K562 (cell line): ENCODE measurements at regions not wholly inside any gene's neighbourhood (a gene's known extent, or its start where the extent isn't known, plus 50 kb on each side); places are given as distances from the start of the nearest gene placed in this dataset.
A peak's percentile ranks its signal among the peaks of the same experiment; 100 is the strongest.

Experiments
- ATAC-seq: fragments of 200-7000 bp; cut with Tn5 transposase; 3 replicates; pipeline ENCODE4 v1.9.1; 2020; ENCODE audit warnings: moderate library complexity
- BruUV-seq: library from RNA; stranded (reverse); fragments of 400-500 nt; replicated peaks from 2 replicates; lab custom pipeline; 2021; lab: Mats Ljungman, UMichigan
- CTCF ChIA-PET: fragments of 300-600 bp; formaldehyde crosslinking; extraction: SDS; loops from one replicate; lab custom pipeline; 2021; ENCODE audit warnings: low intra/inter-chr PET ratio; lab: Yijun Ruan, JAX
- POLR2A ChIA-PET: fragments of 300-600, 350-650 bp; sonication (Branson Sonifier 250); formaldehyde crosslinking; extraction: SDS; loops from one replicate; lab custom pipeline; 2021; ENCODE audit warnings: antibody characterized with exemption, inconsistent platforms; lab: Yijun Ruan, JAX
- DNase-seq, 4 experiments: peaks; one replicate each; pipeline versions ENCODE4 v3.0.0 to v3.0.0-alpha.2; 2011 to 2018; ENCODE audit warnings: low spot score in 3 of 4, mixed read lengths in 3 of 4; ENCODE audit errors: extremely low read depth in 1 of 4
- FAIRE-seq: peaks from 2 replicates; lab custom pipeline; 2011; peaks lifted over from hg19 to GRCh38; lab: Jason Lieb, UNC
- H2AFZ ChIP-seq: 2 replicates; pipeline ENCODE4 v1.6.0; 2011; ENCODE audit warnings: low read depth, low read length, control low read depth, inconsistent platforms
- H3K27ac ChIP-seq: fragments of 200-600 bp; 3 replicates; pipeline ENCODE4 v1.8.0; 2011; ENCODE audit warnings: low read depth, mild to moderate bottlenecking, control low read depth, inconsistent platforms, low read length, moderate library complexity, mixed read lengths; ENCODE audit errors: extremely low read depth
- H3K27me3 ChIP-seq, 2 experiments: fragments of 300-600 bp in 1 of 2; 2 replicates in 1 of 2; 3 replicates in 1 of 2; pipeline versions ENCODE4 v1.6.0 to v1.8.0; 2011; ENCODE audit warnings: inconsistent platforms in 2 of 2, low read length in 2 of 2, mild to moderate bottlenecking in 1 of 2, mixed read lengths in 1 of 2, moderate library complexity in 1 of 2; ENCODE audit not compliant: control insufficient read depth in 2 of 2, insufficient read depth in 2 of 2
- H3K36me3 ChIP-seq: fragments of 300-600 bp; 3 replicates; pipeline ENCODE4 v1.8.0; 2011; ENCODE audit warnings: mild to moderate bottlenecking, low read length, inconsistent platforms; ENCODE audit not compliant: control insufficient read depth, insufficient read depth
- H3K4me1 ChIP-seq, 2 experiments: fragments of 200-600 bp in 1 of 2; replicated peaks in 1 of 2; 2 replicates in 1 of 2; 3 replicates in 1 of 2; pipeline versions ENCODE4 v1.5.1 to v1.8.0; 2011; ENCODE audit warnings: inconsistent platforms in 2 of 2, low read length in 2 of 2, mild to moderate bottlenecking in 1 of 2, mixed read lengths in 1 of 2, moderate library complexity in 1 of 2; ENCODE audit not compliant: control insufficient read depth in 2 of 2, insufficient read depth in 2 of 2
- H3K4me2 ChIP-seq: 2 replicates; pipeline ENCODE4 v1.6.1; 2011; ENCODE audit warnings: low read length, control low read depth, inconsistent platforms, mixed read lengths; ENCODE audit not compliant: insufficient read depth
- H3K4me3 ChIP-seq: fragments of 200-600 bp; sonication (generic), shearing (Covaris generic); 2 replicates; pipeline ENCODE4 v1.5.1; 2016; ENCODE audit warnings: control low read depth, inconsistent platforms
- H3K79me2 ChIP-seq: fragments of 200-600 bp; 3 replicates; pipeline ENCODE4 v1.8.0; 2011; ENCODE audit warnings: low read length, inconsistent platforms; ENCODE audit not compliant: control insufficient read depth, insufficient read depth
- H3K9ac ChIP-seq, 2 experiments: 2 replicates each; pipeline versions ENCODE4 v1.6.0 to v1.6.1; 2011; ENCODE audit warnings: low read depth in 2 of 2, low read length in 2 of 2, control low read depth in 1 of 2, inconsistent platforms in 1 of 2, mild to moderate bottlenecking in 1 of 2, mixed read lengths in 1 of 2; ENCODE audit not compliant: insufficient read depth in 1 of 2
- H3K9me1 ChIP-seq: one replicate; pipeline ENCODE4 v1.6.0; 2011; ENCODE audit warnings: inconsistent platforms, mild to moderate bottlenecking, low read length, moderate library complexity; ENCODE audit not compliant: control insufficient read depth, insufficient read depth
- H3K9me3 ChIP-seq: replicated peaks from 2 replicates; pipeline ENCODE4 v1.5.1; 2011; ENCODE audit warnings: low read depth, low read length, inconsistent platforms; ENCODE audit not compliant: control insufficient read depth, insufficient read depth
- H4K20me1 ChIP-seq: replicated peaks from 2 replicates; pipeline ENCODE4 v1.6.1; 2011; ENCODE audit warnings: low read length, inconsistent platforms, mixed read lengths; ENCODE audit not compliant: control insufficient read depth, insufficient read depth
- CXXC5 ChIP-seq: fragments of 250-450 bp; sonication (Bioruptor Pico); IDR thresholded peaks from 2 replicates; pipeline ENCODE4 v1.8.0; 2022; ENCODE audit warnings: inconsistent platforms, mild to moderate bottlenecking, moderate library complexity
- ELK1 ChIP-seq: sonication (generic); formaldehyde crosslinking; IDR thresholded peaks from 2 replicates; pipeline ENCODE4 v1.8.1; 2022; ENCODE audit warnings: missing genetic modification reagents
- MYC ChIP-seq, 2 experiments: fragments of 250-450 bp in 1 of 2; sonication (Bioruptor Pico) in 1 of 2; IDR thresholded peaks; 2 replicates each; pipeline versions ENCODE4 v1.5.1 to v1.6.1; 2012 to 2021; ENCODE audit warnings: low read depth in 2 of 2, borderline replicate concordance in 1 of 2, improper control_type of control experiment in 1 of 2, low read length in 1 of 2, mild to moderate bottlenecking in 1 of 2, moderate library complexity in 1 of 2
- NCOA2 ChIP-seq, 2 experiments: fragments of 450-650 bp; IDR thresholded peaks; 2 replicates each; pipeline ENCODE4 v1.6.1; 2018; ENCODE audit warnings: mild to moderate bottlenecking in 2 of 2, moderate library complexity in 1 of 2; ENCODE audit not compliant: partially characterized antibody in 2 of 2
- NR2C2 ChIP-seq, 2 experiments: fragments of 200-800 bp in 1 of 2; sonication (Bioruptor generic) in 1 of 2; sonication (generic) in 1 of 2; formaldehyde crosslinking in 1 of 2; IDR thresholded peaks; 2 replicates each; pipeline versions ENCODE4 v1.6.1 to v1.8.0; 2016 to 2022; ENCODE audit warnings: mild to moderate bottlenecking in 1 of 2, missing compliant biosample characterization in 1 of 2, missing genetic modification characterization in 1 of 2, missing genetic modification reagents in 1 of 2
- SRSF3 ChIP-seq: fragments of 200-400 bp; formaldehyde crosslinking; IDR thresholded peaks from 2 replicates; pipeline ENCODE4 v1.6.1; 2016; ENCODE audit warnings: mild to moderate bottlenecking, low read length, moderate library complexity; ENCODE audit not compliant: insufficient read depth
- U2AF2 ChIP-seq: fragments of 200-400 bp; formaldehyde crosslinking; optimal IDR thresholded peaks from 2 replicates; pipeline ENCODE3; 2017; ENCODE audit warnings: low read depth, mild to moderate bottlenecking, low read length
- ZNF140 ChIP-seq: fragments of 250-450 bp; sonication (Bioruptor Pico); IDR thresholded peaks from 2 replicates; pipeline ENCODE4 v1.8.0; 2021; ENCODE audit warnings: moderate library complexity, mild to moderate bottlenecking, inconsistent platforms
- ZNF263 ChIP-seq: sonication (generic); formaldehyde crosslinking; IDR thresholded peaks from 2 replicates; pipeline ENCODE4 v1.8.0; 2022; ENCODE audit warnings: mild to moderate bottlenecking, missing genetic modification reagents, borderline replicate concordance
- ZNF639 ChIP-seq, 2 experiments: fragments of 200-800 bp in 1 of 2; sonication (Bioruptor generic) in 1 of 2; sonication (generic) in 1 of 2; formaldehyde crosslinking in 1 of 2; IDR thresholded peaks in 1 of 2; conservative IDR thresholded peaks in 1 of 2; 2 replicates each; pipeline versions ENCODE4 v1.5.0 to v1.6.1; 2016 to 2020; ENCODE audit warnings: missing compliant biosample characterization in 1 of 2, missing genetic modification characterization in 1 of 2, missing genetic modification reagents in 1 of 2
- ZNF766 ChIP-seq: fragments of 200-800 bp; sonication (Bioruptor generic); conservative IDR thresholded peaks from 2 replicates; pipeline ENCODE4 v1.6.1; 2016; ENCODE audit warnings: missing genetic modification characterization, missing compliant biosample characterization
- WGBS: fragments of 100-300 bp; shearing (Covaris generic); methylation state at CpG from one replicate; pipeline ENCODE4 v1.1.6; 2016; ENCODE audit warnings: low coverage, mixed read lengths; ENCODE audit not compliant: insufficient coverage; ENCODE audit errors: missing lambda C conversion rate; 5-methylcytosine and 5-hydroxymethylcytosine counted together
- in situ Hi-C: fragments of 300-500 bp; cut with MboI; formaldehyde crosslinking; loops from 4 replicates; pipeline ENCODE4 v1.15.0; 2018; ENCODE audit warnings: inconsistent platforms, mixed read lengths
- intact Hi-C: fragments of 100-400 bp; cut with micrococcal nuclease; formaldehyde crosslinking; loops from 2 replicates; pipeline ENCODE4 v1.14.2; 2022
- TF ChIP-seq, protein P1 (sequence below): fragments of 250-450 bp; sonication (Bioruptor Pico); IDR thresholded peaks from 2 replicates; pipeline ENCODE4 v1.8.0; 2022; ENCODE audit warnings: moderate library complexity, mild to moderate bottlenecking, inconsistent platforms

GRCh38 chr22:22076361-22076760 is 93.8 kb upstream of the TOP3B start (continued):
- TF ChIP-seq ELK1 (CRISPR knock-in tag): 0 out of 2 replicates have a peak, but pooled peaks have one; percentile 8

DNA sequence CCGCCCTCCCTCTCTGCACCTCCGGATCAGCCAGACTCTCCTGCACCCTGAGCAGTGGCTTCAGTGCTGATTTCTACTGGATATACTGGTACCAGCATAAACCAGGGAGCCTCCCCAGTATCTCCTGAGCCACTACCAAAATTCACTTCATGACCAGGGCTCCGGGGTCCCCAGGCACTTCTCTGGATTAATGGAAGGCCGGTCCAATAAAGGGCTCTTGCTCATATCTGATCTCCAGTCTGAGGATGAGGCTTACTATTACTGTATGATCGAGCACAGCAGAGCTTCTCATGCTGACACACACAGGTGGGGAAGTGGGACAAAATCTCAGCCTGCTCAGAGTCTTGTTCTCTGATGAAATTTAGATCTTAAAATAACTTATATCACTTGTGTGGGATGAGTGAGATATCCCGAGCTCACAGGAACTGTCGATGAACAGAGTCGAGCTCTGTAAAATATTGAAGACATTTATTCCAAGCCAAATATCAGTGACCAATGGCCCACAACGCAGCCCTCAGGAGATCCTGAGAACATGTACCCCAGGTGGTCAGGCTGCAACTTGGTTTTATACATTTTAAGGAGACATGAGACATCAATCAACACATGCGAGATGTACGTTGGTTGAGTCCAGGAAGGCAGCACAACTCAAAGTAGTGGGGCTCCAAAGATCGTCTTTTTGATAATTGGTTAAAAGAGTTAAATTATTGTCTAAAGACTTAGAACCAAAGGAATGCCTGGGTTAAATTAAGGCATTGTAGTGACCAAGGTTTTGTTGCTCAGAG is 93.0 kb upstream of the TOP3B start:
- peaks cover 0 to 5% of the 10 kb centered on the region in 2 experiments; a peak in 1 of 5 replicates for H3K4me1 ChIP-seq
- WGBS: 1% methylated on average over 12 of the region's 12 CpGs
- H3K9me3 ChIP-seq: no peaks in the 10 kb centered on the region
- no peak overlapping the region for H3K27ac ChIP-seq
- no peak for FAIRE-seq
- H3K4me2 ChIP-seq: no peak overlapping the region
- peaks cover 11% of the 10 kb centered on the region; the same call in 1 of the 2 replicates for H4K20me1 ChIP-seq
- peak; percentile 64 for ATAC-seq
- BruUV-seq: no TSS peak
- no peak overlapping the region for H2AFZ ChIP-seq
- ChIA-PET CTCF (interaction anchor here (0.6 kb wide), 1 partner anchor 67 kb away, joined by 3 read pairs; no protein-coding TSS in a partner anchor), POLR2A (interaction anchor here (1.2 to 10.6 kb wide), 2 partner anchors 9 to 52 kb away, joined by 3 to 121 read pairs; no protein-coding TSS in a partner anchor)
- H3K27me3 ChIP-seq: peaks cover 35 to 56% of the 10 kb centered on the region in 2 experiments
- 0 out of 4 replicates have a peak overlapping the region, but pooled peaks of 1 of the 2 experiments have one; percentile 27 for H3K9ac ChIP-seq
- intact Hi-C loops (loop anchor here (2.0 kb wide), 1 partner anchor 21 kb away; no protein-coding TSS in a partner anchor), in situ Hi-C loops (no loop called here)
- DNase-seq: no peak
- H3K36me3 ChIP-seq: no peaks in the 10 kb centered on the region
- H3K9me1 ChIP-seq: peaks cover 4% of the 10 kb centered on the region
- no peak overlapping the region for H3K4me3 ChIP-seq
- H3K79me2 ChIP-seq: no peaks in the 10 kb centered on the region
- TF ChIP-seq SRSF3 (no peak), ZNF639 (CRISPR knock-in tag; conservative IDR thresholded peaks at IDR 0.05 in 1 of 2, IDR thresholded peaks at IDR 0.05 in 1 of 2) (0 out of 4 replicates have a peak, but pooled peaks of 1 of the 2 experiments have one; percentile 80), ZNF140 (CRISPR knock-in tag) (no peak; the same call in 1 of the 2 replicates), MYC (IDR thresholded peaks at IDR 0.05; ENCODE audit: low read depth, low read length) (no peak), MYC (CRISPR knock-in tag; IDR thresholded peaks at IDR 0.05; ENCODE audit: borderline replicate concordance, low read depth) (0 out of 2 replicates have a peak, but pooled peaks have one; percentile 35), ZNF263 (CRISPR knock-in tag) (0 out of 2 replicates have a peak, but pooled peaks have one; percentile 27), CXXC5 (0 out of 2 replicates have a peak, but pooled peaks have one; percentile 18), NCOA2 (IDR thresholded peaks at IDR 0.05; ENCODE audit: partially characterized antibody in 2 of 2) (no peak), U2AF2 (no peak), NR2C2 (CRISPR knock-in tag; IDR thresholded peaks at IDR 0.05) (no peak), NR2C2 (tag; IDR thresholded peaks at IDR 0.05) (no peak), ZNF766 (CRISPR knock-in tag) (no peak)
- TF ChIP-seq, protein P1, sequence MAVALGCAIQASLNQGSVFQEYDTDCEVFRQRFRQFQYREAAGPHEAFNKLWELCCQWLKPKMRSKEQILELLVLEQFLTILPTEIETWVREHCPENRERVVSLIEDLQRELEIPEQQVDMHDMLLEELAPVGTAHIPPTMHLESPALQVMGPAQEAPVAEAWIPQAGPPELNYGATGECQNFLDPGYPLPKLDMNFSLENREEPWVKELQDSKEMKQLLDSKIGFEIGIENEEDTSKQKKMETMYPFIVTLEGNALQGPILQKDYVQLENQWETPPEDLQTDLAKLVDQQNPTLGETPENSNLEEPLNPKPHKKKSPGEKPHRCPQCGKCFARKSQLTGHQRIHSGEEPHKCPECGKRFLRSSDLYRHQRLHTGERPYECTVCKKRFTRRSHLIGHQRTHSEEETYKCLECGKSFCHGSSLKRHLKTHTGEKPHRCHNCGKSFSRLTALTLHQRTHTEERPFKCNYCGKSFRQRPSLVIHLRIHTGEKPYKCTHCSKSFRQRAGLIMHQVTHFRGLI: 0 out of 2 replicates have a peak, but pooled peaks have one; percentile 40
